Uterus (tissue), 2 donors: ENCODE measurements at regions not wholly inside any gene's neighbourhood (a gene's known extent, or its start where the extent isn't known, plus 50 kb on each side); places are given as distances from the start of the nearest gene placed in this dataset.

ENCODE experiments used
- CTCF ChIP-seq, 4 experiments: fragments of 200-600 bp in 2 of 4; fragments of 450-650 bp in 2 of 4; sonication (generic) in 2 of 4; IDR thresholded peaks; one replicate each; pipeline ENCODE4 v1.5.1; 2016 to 2019; ENCODE audit warnings: antibody characterized with exemption in 4 of 4, mild to moderate bottlenecking in 2 of 4, moderate library complexity in 1 of 4
- POLR2A ChIP-seq, 2 donors: fragments of 450-650 bp; IDR thresholded peaks; one replicate each; pipeline ENCODE4 v1.6.1; 2016; ENCODE audit warnings: antibody characterized with exemption in 2 of 2, mild to moderate bottlenecking in 1 of 2, moderate library complexity in 1 of 2

- TF ChIP-seq CTCF (IDR thresholded peaks at IDR 0.05) (no peak), POLR2A (IDR thresholded peaks at IDR 0.05) (no peak)
These were observed 345.5 kb upstream of the DSEL start for GRCh38 chr18:67862069-67862468.
